ENCODE measurements at regions not wholly inside any gene's neighbourhood (a gene's known extent, or its start where the extent isn't known, plus 50 kb on each side); places are given as distances from the start of the nearest gene placed in this dataset.
"Not testable (repeated sequence)": the region's sequence is repeated elsewhere in the genome, so short reads cannot be mapped to it uniquely, and the experiment has no call there.

DNA sequence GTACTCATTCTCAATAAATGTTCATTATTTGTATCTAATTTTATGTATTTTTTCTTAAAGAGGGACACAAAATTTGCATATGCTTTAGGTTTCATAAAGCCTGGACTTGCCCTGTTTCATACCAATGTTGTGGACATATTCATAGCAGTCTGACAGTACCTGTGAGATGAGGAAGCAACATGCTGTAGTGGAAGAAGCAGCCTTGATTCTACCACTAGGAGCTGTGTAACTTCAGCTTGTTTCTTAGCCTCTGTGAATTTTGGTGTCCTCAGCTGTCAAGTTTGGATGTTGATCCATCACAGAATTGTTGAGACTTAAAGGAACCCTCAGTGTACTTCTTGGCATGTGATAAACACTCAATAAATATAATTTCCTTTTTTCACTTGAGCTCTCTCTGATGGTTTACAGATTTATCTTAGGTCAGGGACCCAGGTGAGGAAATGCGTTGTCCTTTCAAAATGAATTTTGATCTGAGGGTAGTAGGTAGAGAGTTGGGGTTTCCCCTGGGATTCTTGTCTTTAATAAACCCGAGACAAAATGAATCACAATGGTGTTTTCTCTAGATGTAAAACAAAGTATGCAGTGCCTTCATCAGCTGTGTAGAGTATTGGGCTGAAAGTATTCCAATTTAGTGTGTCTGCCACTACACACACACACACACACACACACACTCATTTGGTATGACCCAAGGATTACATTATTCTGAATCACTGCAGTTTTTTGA is 152.1 kb downstream of the KCNRG start:
- no peak for TF ChIP-seq POLR2A (IDR thresholded peaks at IDR 0.05)
- TF ChIP-seq, protein P1, sequence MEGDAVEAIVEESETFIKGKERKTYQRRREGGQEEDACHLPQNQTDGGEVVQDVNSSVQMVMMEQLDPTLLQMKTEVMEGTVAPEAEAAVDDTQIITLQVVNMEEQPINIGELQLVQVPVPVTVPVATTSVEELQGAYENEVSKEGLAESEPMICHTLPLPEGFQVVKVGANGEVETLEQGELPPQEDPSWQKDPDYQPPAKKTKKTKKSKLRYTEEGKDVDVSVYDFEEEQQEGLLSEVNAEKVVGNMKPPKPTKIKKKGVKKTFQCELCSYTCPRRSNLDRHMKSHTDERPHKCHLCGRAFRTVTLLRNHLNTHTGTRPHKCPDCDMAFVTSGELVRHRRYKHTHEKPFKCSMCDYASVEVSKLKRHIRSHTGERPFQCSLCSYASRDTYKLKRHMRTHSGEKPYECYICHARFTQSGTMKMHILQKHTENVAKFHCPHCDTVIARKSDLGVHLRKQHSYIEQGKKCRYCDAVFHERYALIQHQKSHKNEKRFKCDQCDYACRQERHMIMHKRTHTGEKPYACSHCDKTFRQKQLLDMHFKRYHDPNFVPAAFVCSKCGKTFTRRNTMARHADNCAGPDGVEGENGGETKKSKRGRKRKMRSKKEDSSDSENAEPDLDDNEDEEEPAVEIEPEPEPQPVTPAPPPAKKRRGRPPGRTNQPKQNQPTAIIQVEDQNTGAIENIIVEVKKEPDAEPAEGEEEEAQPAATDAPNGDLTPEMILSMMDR (IDR thresholded peaks at IDR 0.05) = no peak
- 79% methylated on average over 2 of the region's 2 CpGs for WGBS, 2 donors
- intact Hi-C loops (cut with DNase I; ENCODE audit: low total_unique reads) = no loop called here
- no peak overlapping the region for H3K4me3 ChIP-seq (ENCODE audit: low read depth, poor library complexity, severe bottlenecking)
- DNase-seq (ENCODE audit: low spot score in 2 of 2) = no peak

DNA sequence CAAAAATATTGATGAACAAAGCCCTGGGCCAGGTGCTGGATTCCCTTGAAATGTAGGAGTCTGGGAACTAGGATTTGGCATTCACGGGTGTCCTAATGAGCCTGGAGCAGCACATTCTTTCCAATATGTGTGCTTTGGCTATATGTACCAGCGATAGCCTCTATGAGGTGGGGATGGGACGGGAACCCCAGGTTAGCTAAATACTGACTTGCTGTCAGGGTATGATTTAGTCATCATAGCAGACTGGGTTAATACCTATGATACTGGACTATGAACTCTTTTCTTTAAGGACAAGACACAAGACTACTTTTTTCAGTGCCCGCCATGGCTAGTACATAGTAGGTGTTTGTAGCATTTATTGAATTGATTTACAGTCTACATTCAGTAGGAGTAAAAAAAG is 152.7 kb downstream of the KCNRG start:
- intact Hi-C loops (cut with DNase I; ENCODE audit: low total_unique reads) = no loop called here
- TF ChIP-seq, protein P1 (IDR thresholded peaks at IDR 0.05) = no peak
- TF ChIP-seq POLR2A (IDR thresholded peaks at IDR 0.05) = no peak
- DNase-seq (ENCODE audit: low spot score in 2 of 2) = no peak
- no peak overlapping the region for H3K4me3 ChIP-seq (ENCODE audit: low read depth, poor library complexity, severe bottlenecking)
- WGBS, 2 donors = 71 to 87% methylated on average over 4 of the region's 4 CpGs

DNA sequence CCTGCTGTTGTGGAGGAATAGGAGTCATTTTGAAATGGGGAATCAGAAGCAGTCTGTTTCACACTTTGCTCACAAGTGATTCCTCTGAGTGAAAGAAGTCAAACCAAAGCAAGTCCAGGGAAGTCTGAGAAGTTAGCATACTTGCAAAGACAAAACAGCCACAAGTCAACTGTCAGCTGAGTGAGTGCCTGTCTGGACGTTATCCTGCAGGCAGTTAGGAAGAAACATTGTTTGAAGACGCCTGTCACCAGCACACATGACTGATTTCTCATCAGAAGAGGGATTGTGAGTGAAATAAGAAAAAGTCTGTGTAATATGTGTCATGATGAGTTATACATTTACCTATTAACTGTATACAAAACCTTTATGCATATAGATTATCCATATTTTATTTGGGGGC is 153.5 kb downstream of the KCNRG start:
- TF ChIP-seq, protein P1 (IDR thresholded peaks at IDR 0.05) = no peak
- TF ChIP-seq POLR2A (IDR thresholded peaks at IDR 0.05) = no peak
- intact Hi-C loops (cut with DNase I; ENCODE audit: low total_unique reads) = no loop called here
- DNase-seq (ENCODE audit: low spot score in 2 of 2) = no peak
- H3K4me3 ChIP-seq (ENCODE audit: low read depth, poor library complexity, severe bottlenecking) = no peak overlapping the region
- WGBS, 2 donors = 43 to 78% methylated on average over 2 of the region's 2 CpGs

DNA sequence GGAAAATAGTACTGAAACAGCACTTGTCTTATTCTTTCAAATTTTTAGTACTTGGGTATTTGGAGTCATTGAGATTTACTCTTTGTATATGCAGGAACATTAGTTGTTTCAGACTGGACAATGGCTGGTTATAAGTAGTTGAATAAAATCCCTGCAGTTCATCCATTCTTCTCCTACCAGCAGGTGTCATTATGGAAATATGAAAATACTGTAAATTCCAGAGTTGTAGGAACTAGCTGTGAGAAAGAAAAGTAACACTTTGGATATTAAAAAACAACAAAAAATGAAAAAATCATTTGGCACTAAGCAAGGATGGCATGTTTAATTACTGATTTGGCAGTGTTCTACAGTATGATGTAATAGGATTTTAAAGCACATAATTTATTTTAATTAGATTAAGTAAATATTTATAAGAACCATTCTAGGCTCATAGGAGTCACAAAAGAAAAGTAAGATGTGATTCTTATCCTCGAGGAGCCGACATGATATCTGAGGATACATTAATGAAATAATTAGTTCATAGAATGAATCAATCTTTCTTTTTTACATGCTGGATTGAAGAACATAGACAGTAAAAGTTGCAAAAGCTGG is 155.3 kb downstream of the KCNRG start:
- no peak overlapping the region for H3K4me3 ChIP-seq (ENCODE audit: low read depth, poor library complexity, severe bottlenecking)
- intact Hi-C loops (cut with DNase I; ENCODE audit: low total_unique reads) = no loop called here
- TF ChIP-seq, protein P1 (IDR thresholded peaks at IDR 0.05) = no peak
- no peak for TF ChIP-seq POLR2A (IDR thresholded peaks at IDR 0.05)
- DNase-seq (ENCODE audit: low spot score in 2 of 2) = no peak
- WGBS, 2 donors = 37 to 54% methylated on average over 2 of the region's 2 CpGs

DNA sequence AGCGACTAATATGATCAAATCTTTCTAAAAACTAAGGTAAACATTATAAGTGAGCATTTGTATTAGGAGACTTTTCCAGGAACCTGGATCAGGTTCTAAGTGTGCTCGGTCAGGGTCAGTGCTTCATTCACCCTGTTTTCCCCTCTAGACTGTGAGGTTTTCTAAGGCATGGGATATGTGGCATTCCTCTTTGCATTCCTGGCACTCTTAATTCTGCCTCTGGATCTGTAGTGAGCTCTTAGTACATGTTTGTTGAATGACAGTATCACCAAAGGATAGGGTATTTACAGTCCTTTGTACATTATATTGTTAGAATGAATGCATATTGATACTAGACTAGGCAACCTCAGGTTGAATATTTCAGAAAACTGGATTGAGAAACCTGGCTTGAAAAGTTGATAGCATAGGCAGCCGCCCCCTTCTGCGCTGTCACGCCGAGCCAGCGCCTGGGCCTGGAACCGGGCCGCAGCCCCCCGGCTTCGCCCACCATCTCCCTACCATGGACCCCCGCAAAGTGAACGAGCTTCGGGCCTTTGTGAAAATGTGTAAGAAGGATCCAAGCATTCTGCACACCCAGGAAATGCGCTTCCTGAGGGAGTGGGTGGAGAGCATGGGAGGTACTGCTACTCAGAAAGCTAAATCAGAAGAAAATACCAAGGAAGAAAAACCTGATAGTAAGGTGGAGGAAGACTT is 156.5 kb downstream of the KCNRG start:
- DNase-seq (ENCODE audit: low spot score in 2 of 2) = no peak
- 95 to 96% methylated on average over 15 of the region's 15 CpGs for WGBS, 2 donors
- no peak overlapping the region for H3K4me3 ChIP-seq (ENCODE audit: low read depth, poor library complexity, severe bottlenecking)
- TF ChIP-seq POLR2A (IDR thresholded peaks at IDR 0.05) = no peak
- TF ChIP-seq, protein P1 (IDR thresholded peaks at IDR 0.05) = no peak
- intact Hi-C loops (cut with DNase I; ENCODE audit: low total_unique reads) = no loop called here

DNA sequence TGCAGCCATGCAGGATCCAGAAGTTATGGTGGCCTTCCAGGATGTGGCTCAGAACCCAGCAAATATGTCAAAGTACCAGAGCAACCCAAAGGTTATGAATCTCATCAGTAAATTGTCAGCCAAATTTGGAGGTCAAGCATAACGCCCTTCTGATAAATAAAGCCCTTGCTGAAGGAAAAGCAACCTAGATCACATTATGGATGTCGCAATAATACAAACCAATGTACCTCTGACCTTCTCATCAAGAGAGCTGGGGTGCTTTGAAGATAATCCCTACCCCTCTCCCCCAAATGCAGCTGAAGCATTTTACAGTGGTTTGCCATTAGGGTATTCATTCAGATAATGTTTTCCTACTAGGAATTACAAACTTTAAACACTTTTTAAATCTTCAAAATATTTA is 157.8 kb downstream of the KCNRG start:
- DNase-seq (ENCODE audit: low spot score in 2 of 2); H3K4me3 ChIP-seq (ENCODE audit: low read depth, poor library complexity, severe bottlenecking); intact Hi-C loops (cut with DNase I; ENCODE audit: low total_unique reads): not testable (repeated sequence)
- WGBS, 2 donors = 90 to 94% methylated on average over 2 of the region's 2 CpGs

All from lower leg skin (tissue), 4 donors.